Endothelial cell of umbilical vein (primary cell): ENCODE measurements at regions not wholly inside any gene's neighbourhood (a gene's known extent, or its start where the extent isn't known, plus 50 kb on each side); places are given as distances from the start of the nearest gene placed in this dataset.

Source experiments
- BruUV-seq: library from RNA; stranded (reverse); fragments of 400-500 nt; replicated peaks from 2 replicates; lab custom pipeline; 2021; lab: Mats Ljungman, UMichigan
- CTCF ChIA-PET: fragments of 300-600, 350-600 bp; sonication (Branson Sonifier 250); formaldehyde crosslinking; loops from one replicate; lab custom pipeline; 2021; ENCODE audit warnings: antibody characterized with exemption, inconsistent platforms; lab: Charles Lee
- POLR2A ChIA-PET: fragments of 300-600, 350-600 bp; sonication (Branson Sonifier 250); formaldehyde crosslinking; loops from one replicate; lab custom pipeline; 2021; ENCODE audit warnings: antibody characterized with exemption, inconsistent platforms; lab: Charles Lee
- DNase-seq: peaks from one replicate; pipeline ENCODE4 v3.0.0-alpha.2; 2011; ENCODE audit warnings: low read depth, low spot score
- FAIRE-seq: peaks from 2 replicates; lab custom pipeline; 2011; peaks lifted over from hg19 to GRCh38; lab: Jason Lieb, UNC
- H2AFZ ChIP-seq: 2 replicates; pipeline ENCODE4 v1.6.0; 2012; ENCODE audit warnings: low read depth, low read length, control low read depth, inconsistent platforms
- H3K27ac ChIP-seq: 2 replicates; pipeline ENCODE4 v1.5.1; 2011; ENCODE audit warnings: low read depth, mild to moderate bottlenecking, control low read depth, low read length, moderate library complexity; ENCODE audit not compliant: insufficient read depth
- H3K27me3 ChIP-seq, 2 experiments: 2 replicates each; pipeline versions ENCODE4 v1.6.0 to v1.6.1; 2011; ENCODE audit warnings: low read length in 2 of 2, mixed read lengths in 1 of 2; ENCODE audit not compliant: control insufficient read depth in 2 of 2, insufficient read depth in 2 of 2
- H3K36me3 ChIP-seq, 2 experiments: 2 replicates in 1 of 2; 3 replicates in 1 of 2; pipeline ENCODE4 v1.5.1; 2011; ENCODE audit warnings: low read length in 2 of 2, mild to moderate bottlenecking in 1 of 2, moderate library complexity in 1 of 2; ENCODE audit not compliant: control insufficient read depth in 2 of 2, insufficient read depth in 2 of 2; ENCODE audit errors: extremely low read depth in 1 of 2
- H3K4me1 ChIP-seq: 3 replicates; pipeline ENCODE4 v1.5.1; 2011; ENCODE audit warnings: mild to moderate bottlenecking, low read length; ENCODE audit not compliant: control insufficient read depth, insufficient read depth; ENCODE audit errors: extremely low read depth
- H3K4me2 ChIP-seq: 2 replicates; pipeline ENCODE4 v1.6.1; 2011; ENCODE audit warnings: low read length, control low read depth, mixed read lengths; ENCODE audit not compliant: insufficient read depth
- H3K4me3 ChIP-seq, 3 experiments: fragments of 200-600 bp in 1 of 3; sonication (generic), shearing (Covaris generic) in 1 of 3; replicated peaks in 1 of 3; 2 replicates each; pipeline ENCODE4 v1.5.1; 2011 to 2016; ENCODE audit warnings: control low read depth in 3 of 3, low read length in 3 of 3, mild to moderate bottlenecking in 2 of 3, inconsistent platforms in 1 of 3, low read depth in 1 of 3, moderate library complexity in 1 of 3; ENCODE audit not compliant: insufficient read depth in 1 of 3
- H3K79me2 ChIP-seq: 2 replicates; pipeline ENCODE4 v1.6.0; 2012; ENCODE audit warnings: low read length, inconsistent platforms; ENCODE audit not compliant: control insufficient read depth, insufficient read depth
- H3K9ac ChIP-seq: replicated peaks from 2 replicates; pipeline ENCODE3; 2011; ENCODE audit warnings: low read length, control low read depth; ENCODE audit not compliant: insufficient read depth; ENCODE audit errors: extremely low read depth
- H3K9me1 ChIP-seq: replicated peaks from 3 replicates; pipeline ENCODE4 v1.6.0; 2011; ENCODE audit warnings: mild to moderate bottlenecking, low read length; ENCODE audit not compliant: control insufficient read depth, insufficient read depth; ENCODE audit errors: extremely low read depth
- H3K9me3 ChIP-seq: replicated peaks from 2 replicates; pipeline ENCODE4 v1.5.1; 2012; ENCODE audit warnings: low read length, inconsistent platforms; ENCODE audit not compliant: control insufficient read depth, insufficient read depth
- H4K20me1 ChIP-seq: replicated peaks from 2 replicates; pipeline ENCODE3; 2011; ENCODE audit warnings: mild to moderate bottlenecking, low read length; ENCODE audit not compliant: control insufficient read depth, insufficient read depth; ENCODE audit errors: extremely low read depth
- EZH2 ChIP-seq: IDR thresholded peaks from 2 replicates; pipeline ENCODE4 v1.6.1; 2012; ENCODE audit warnings: borderline replicate concordance, low read depth, mild to moderate bottlenecking, moderate library complexity, low read length, inconsistent platforms; ENCODE audit not compliant: severe bottlenecking
- FOS ChIP-seq: IDR thresholded peaks from 2 replicates; pipeline ENCODE4 v1.6.1; 2011; ENCODE audit warnings: mild to moderate bottlenecking, low read length, moderate library complexity, borderline replicate concordance; ENCODE audit not compliant: insufficient read depth
- GATA2 ChIP-seq: IDR thresholded peaks from 2 replicates; pipeline ENCODE4 v1.7.0; 2011; ENCODE audit warnings: low read depth, mild to moderate bottlenecking, moderate library complexity, mixed read lengths, low read length; ENCODE audit not compliant: insufficient read length, insufficient read depth
- JUN ChIP-seq: IDR thresholded peaks from 2 replicates; pipeline ENCODE4 v1.6.1; 2011; ENCODE audit warnings: borderline replicate concordance, low read depth; ENCODE audit not compliant: insufficient read length, insufficient read depth
- MYC ChIP-seq: IDR thresholded peaks from one replicate; pipeline ENCODE4 v1.6.1; 2011; ENCODE audit warnings: mild to moderate bottlenecking, low read depth, low read length
- POLR2A ChIP-seq: IDR thresholded peaks from 2 replicates; pipeline ENCODE4 v1.6.1; 2012; ENCODE audit warnings: low read depth, mild to moderate bottlenecking, control low read depth, low read length
- POLR2AphosphoS5 ChIP-seq: IDR thresholded peaks from 2 replicates; pipeline ENCODE4 v1.6.1; 2012; ENCODE audit warnings: low read depth, mild to moderate bottlenecking, control low read depth, low read length, moderate library complexity; ENCODE audit not compliant: insufficient read depth
- dilution Hi-C: fragments of 300-500 bp; cut with MboI; formaldehyde crosslinking; loops from one replicate; pipeline ENCODE4 v1.15.0; 2019; ENCODE audit warnings: low sequenced_read_pairs; ENCODE audit not compliant: extremely low pct_ligation_motif_present
- intact Hi-C: fragments of 100-400 bp; cut with micrococcal nuclease; formaldehyde crosslinking; loops from one replicate; pipeline ENCODE4 v1.10.0; 2022
- TF ChIP-seq, protein P1 (sequence below): IDR thresholded peaks from 2 replicates; pipeline ENCODE4 v1.6.1; 2011; ENCODE audit not compliant: insufficient read depth, insufficient read length
- TF ChIP-seq, protein P2 (sequence below), 2 donors: IDR thresholded peaks; 1 replicate in 1 of 2; 2 replicates in 1 of 2; pipeline ENCODE4 v1.5.1; 2011; ENCODE audit warnings: low read length in 2 of 2, mild to moderate bottlenecking in 2 of 2, moderate library complexity in 2 of 2, control low read depth in 1 of 2, inconsistent platforms in 1 of 2, low read depth in 1 of 2; ENCODE audit not compliant: insufficient read depth in 1 of 2; ENCODE audit errors: extremely low read depth in 1 of 2

DNA sequence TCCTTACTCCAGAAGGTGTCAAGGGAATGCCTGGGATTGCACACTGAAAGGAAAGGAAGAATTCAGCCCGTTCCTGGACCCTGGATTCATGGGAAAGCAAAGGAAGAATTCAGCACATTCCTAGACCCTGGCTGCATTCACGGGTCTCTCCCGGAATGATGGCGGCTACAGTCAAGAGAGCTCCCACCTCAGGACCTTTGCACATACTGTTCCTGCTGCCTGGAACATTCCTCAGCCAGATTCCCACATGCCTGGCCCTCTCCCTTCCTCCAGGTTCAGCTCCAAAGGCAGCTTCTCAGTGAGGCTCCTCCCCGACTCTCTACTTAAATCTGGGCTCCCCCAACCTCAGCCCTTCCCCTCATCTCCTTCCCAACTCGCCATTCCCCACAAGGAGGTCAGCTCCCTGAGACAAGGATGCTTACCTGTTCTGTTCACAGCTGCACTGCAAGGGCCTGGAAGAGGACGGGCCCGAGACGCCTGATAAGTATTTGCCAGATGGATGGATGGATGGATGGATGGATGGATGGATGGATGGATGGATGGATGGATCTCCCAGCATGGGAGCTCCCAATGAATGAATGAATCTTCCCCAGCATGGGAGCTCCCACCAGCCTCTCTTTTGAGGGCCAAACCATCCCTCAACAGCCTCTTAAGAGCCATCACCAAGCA, 77.4 kb downstream of the NCOR2 start:
- Histone ChIP-seq H3K9ac (no peak overlapping the region), H3K27me3 (no peaks in the 10 kb centered on the region), H3K9me1 (no peaks in the 10 kb centered on the region), H3K27ac (no peak overlapping the region), H2AFZ (no peak overlapping the region), H3K36me3 (peaks cover 3 to 11% of the 10 kb centered on the region in 2 experiments), H3K4me2 (no peak overlapping the region), H3K79me2 (peaks cover 16% of the 10 kb centered on the region), H3K4me3 (no peak overlapping the region), H4K20me1 (no peaks in the 10 kb centered on the region), H3K4me1 (no peaks in the 10 kb centered on the region), H3K9me3 (no peaks in the 10 kb centered on the region)
- DNase-seq (no peak), FAIRE-seq (no peak)
- no TSS peak for BruUV-seq
- intact Hi-C loops (no loop called here), dilution Hi-C loops (no loop called here)
- ChIA-PET CTCF (interaction anchor here (1.3 to 1.4 kb wide), 2 partner anchors 9 to 12 kb away, joined by 3 read pairs; no protein-coding TSS in a partner anchor), POLR2A (no interaction called here)
- TF ChIP-seq POLR2AphosphoS5 (no peak), EZH2 (no peak), MYC (no peak), FOS (no peak), POLR2A (no peak)
- TF ChIP-seq, protein P1, sequence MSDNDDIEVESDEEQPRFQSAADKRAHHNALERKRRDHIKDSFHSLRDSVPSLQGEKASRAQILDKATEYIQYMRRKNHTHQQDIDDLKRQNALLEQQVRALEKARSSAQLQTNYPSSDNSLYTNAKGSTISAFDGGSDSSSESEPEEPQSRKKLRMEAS = no peak

DNA sequence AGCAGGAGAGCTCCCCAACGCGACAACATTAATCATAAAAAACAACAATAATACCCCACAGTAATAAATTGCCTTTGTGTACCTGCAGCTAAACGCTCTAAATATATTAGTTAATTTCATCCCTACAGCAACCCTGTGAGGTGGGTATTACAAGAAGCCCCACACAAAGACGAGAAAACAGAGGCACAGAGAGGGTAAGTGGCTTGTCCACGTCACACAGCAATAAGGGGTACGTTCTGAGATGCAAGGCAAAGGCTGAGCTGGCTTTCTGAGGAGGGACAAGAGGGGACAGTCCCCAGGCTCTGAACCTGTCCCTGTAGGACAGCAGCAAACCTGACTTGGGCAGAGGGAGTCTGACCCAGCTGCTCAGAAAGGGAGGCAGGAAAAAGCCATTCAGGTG, 78.2 kb downstream of the NCOR2 start:
- BruUV-seq = no TSS peak
- Histone ChIP-seq H3K9me1 (no peaks in the 10 kb centered on the region), H2AFZ (no peak overlapping the region), H4K20me1 (no peaks in the 10 kb centered on the region), H3K36me3 (peaks cover 3 to 11% of the 10 kb centered on the region in 2 experiments), H3K9ac (no peak overlapping the region), H3K4me2 (no peak overlapping the region), H3K9me3 (no peaks in the 10 kb centered on the region), H3K27ac (no peak overlapping the region), H3K27me3 (no peaks in the 10 kb centered on the region), H3K4me3 (no peak overlapping the region), H3K79me2 (peaks cover 16% of the 10 kb centered on the region), H3K4me1 (no peaks in the 10 kb centered on the region)
- CTCF ChIA-PET = interaction anchor here (1.3 kb wide), 1 partner anchor 12 kb away, joined by 3 read pairs; no protein-coding TSS in a partner anchor
- dilution Hi-C loops (no loop called here), intact Hi-C loops (no loop called here)
- no peak for FAIRE-seq
- DNase-seq = no peak
- POLR2A ChIA-PET = no interaction called here
- TF ChIP-seq POLR2AphosphoS5 = no peak
- no peak for TF ChIP-seq FOS
- TF ChIP-seq, protein P2, sequence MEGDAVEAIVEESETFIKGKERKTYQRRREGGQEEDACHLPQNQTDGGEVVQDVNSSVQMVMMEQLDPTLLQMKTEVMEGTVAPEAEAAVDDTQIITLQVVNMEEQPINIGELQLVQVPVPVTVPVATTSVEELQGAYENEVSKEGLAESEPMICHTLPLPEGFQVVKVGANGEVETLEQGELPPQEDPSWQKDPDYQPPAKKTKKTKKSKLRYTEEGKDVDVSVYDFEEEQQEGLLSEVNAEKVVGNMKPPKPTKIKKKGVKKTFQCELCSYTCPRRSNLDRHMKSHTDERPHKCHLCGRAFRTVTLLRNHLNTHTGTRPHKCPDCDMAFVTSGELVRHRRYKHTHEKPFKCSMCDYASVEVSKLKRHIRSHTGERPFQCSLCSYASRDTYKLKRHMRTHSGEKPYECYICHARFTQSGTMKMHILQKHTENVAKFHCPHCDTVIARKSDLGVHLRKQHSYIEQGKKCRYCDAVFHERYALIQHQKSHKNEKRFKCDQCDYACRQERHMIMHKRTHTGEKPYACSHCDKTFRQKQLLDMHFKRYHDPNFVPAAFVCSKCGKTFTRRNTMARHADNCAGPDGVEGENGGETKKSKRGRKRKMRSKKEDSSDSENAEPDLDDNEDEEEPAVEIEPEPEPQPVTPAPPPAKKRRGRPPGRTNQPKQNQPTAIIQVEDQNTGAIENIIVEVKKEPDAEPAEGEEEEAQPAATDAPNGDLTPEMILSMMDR (IDR thresholded peaks at IDR 0.05; ENCODE audit: extremely low read depth in 1 of 2, insufficient read depth in 1 of 2, low read depth in 1 of 2, low read length in 2 of 2) = no peak
- TF ChIP-seq EZH2 = no peak
- TF ChIP-seq, protein P1 = no peak
- no peak for TF ChIP-seq GATA2
- TF ChIP-seq MYC = no peak
- no peak for TF ChIP-seq POLR2A
- TF ChIP-seq JUN = no peak
